Thyroid gland (tissue), 4 donors: ENCODE measurements at regions not wholly inside any gene's neighbourhood (a gene's known extent, or its start where the extent isn't known, plus 50 kb on each side); places are given as distances from the start of the nearest gene placed in this dataset.
"Not testable (repeated sequence)": the region's sequence is repeated elsewhere in the genome, so short reads cannot be mapped to it uniquely, and the experiment has no call there.

Experiments
- DNase-seq, 2 donors: peaks; one replicate each; pipeline ENCODE4 v3.0.0-alpha.2; 2019
- H3K27ac ChIP-seq, 3 donors: fragments of 200-600 bp; sonication (generic); 1 replicate in 2 of 3; 2 replicates in 1 of 3; pipeline ENCODE4 v1.5.1; 2016 to 2019; ENCODE audit warnings: mild to moderate bottlenecking in 1 of 3, moderate library complexity in 1 of 3
- H3K27me3 ChIP-seq: fragments of 200-600 bp; sonication (generic); one replicate; pipeline ENCODE4 v1.5.1; 2019
- H3K36me3 ChIP-seq, 2 donors: fragments of 200-600 bp; sonication (generic); one replicate each; pipeline ENCODE4 v1.5.1; 2016 to 2019
- H3K4me1 ChIP-seq, 2 donors: fragments of 200-600 bp; sonication (generic); one replicate each; pipeline ENCODE4 v1.5.1; 2017 to 2019
- H3K4me3 ChIP-seq, 3 donors: fragments of 200-600 bp; sonication (generic); replicated peaks in 1 of 3; 1 replicate in 2 of 3; 2 replicates in 1 of 3; pipeline ENCODE4 v1.5.1; 2016; ENCODE audit warnings: mild to moderate bottlenecking in 1 of 3
- H3K9me3 ChIP-seq: fragments of 200-600 bp; sonication (generic); one replicate; pipeline ENCODE4 v1.5.1; 2017
- CTCF ChIP-seq, 6 experiments: fragments of 200-600 bp in 3 of 6; fragments of 450-650 bp in 3 of 6; sonication (generic) in 3 of 6; IDR thresholded peaks; one replicate each; pipeline ENCODE4 v1.5.1; 2016 to 2019; ENCODE audit warnings: antibody characterized with exemption in 6 of 6, mild to moderate bottlenecking in 2 of 6, inconsistent platforms in 1 of 6, moderate library complexity in 1 of 6
- POLR2A ChIP-seq, 2 donors: fragments of 450-650 bp; IDR thresholded peaks; one replicate each; pipeline ENCODE4 v1.6.1; 2017; ENCODE audit warnings: antibody characterized with exemption in 2 of 2, mild to moderate bottlenecking in 2 of 2, moderate library complexity in 1 of 2
- WGBS, 2 donors: methylation state at CpG; one replicate each; pipeline ENCODE4 v1.1.5; 2017; 5-methylcytosine and 5-hydroxymethylcytosine counted together
- intact Hi-C: fragments of 100-400 bp; cut with DNase I; formaldehyde crosslinking; loops from one replicate; pipeline ENCODE4 v1.15.1; 2023

GRCh38 chr22:23458663-23459541 lies 121.2 kb downstream of the IGLL1 start:
- Histone ChIP-seq H3K4me3 (no peak overlapping the region), H3K9me3 (no peaks in the 10 kb centered on the region), H3K36me3 (no peaks in the 10 kb centered on the region), H3K27me3 (no peaks in the 10 kb centered on the region), H3K4me1 (peaks cover 0 to 13% of the 10 kb centered on the region in 2 donors), H3K27ac (no peak overlapping the region)
- TF ChIP-seq CTCF (IDR thresholded peaks at IDR 0.05) (no peak), POLR2A (IDR thresholded peaks at IDR 0.05) (no peak)
- peak; percentile 26 to 60 for DNase-seq
- WGBS, 2 donors = 91 to 93% methylated on average over 38 to 64 of the region's 64 CpGs
- intact Hi-C loops = no loop called here

DNA sequence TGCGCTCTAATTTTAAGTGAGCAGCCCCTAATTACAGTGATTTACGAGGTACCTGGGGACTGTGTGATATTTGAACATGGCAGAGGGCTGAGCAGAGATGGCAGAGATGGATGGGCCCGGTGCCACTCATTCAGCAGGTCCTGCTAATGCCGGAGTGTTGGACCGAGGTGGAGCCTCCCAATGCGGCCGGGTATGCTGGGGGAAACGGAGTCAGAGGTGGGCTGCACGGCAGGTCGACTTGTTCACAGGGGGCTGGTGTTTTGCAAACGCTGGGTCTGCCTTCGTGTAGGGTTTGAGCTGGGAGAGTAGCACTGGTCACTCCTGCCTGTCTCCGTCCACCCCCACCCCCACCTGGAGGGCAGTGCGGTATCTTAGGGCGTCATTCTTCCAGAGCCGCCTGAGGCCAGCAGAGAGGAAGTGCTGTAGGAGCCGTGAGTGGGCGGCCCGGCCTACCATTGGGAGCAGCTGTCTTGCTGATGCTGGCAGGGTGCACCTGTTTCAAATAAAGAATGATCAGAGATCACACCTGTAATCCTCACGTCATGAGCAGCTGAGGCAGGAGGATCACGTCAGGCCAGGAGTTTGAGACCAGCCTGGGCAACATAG lies 122.6 kb downstream of the IGLL1 start:
- 88 to 89% methylated on average over 12 to 20 of the region's 21 CpGs for WGBS, 2 donors
- DNase-seq = no peak
- H3K27ac ChIP-seq = no peak overlapping the region
- H3K36me3 ChIP-seq = no peaks in the 10 kb centered on the region
- H3K4me1 ChIP-seq = peaks cover 0 to 13% of the 10 kb centered on the region in 2 donors
- TF ChIP-seq CTCF (IDR thresholded peaks at IDR 0.05) (no peak), POLR2A (IDR thresholded peaks at IDR 0.05) (no peak)
- H3K27me3 ChIP-seq = no peaks in the 10 kb centered on the region
- no peaks in the 10 kb centered on the region for H3K9me3 ChIP-seq
- intact Hi-C loops = no loop called here
- no peak overlapping the region for H3K4me3 ChIP-seq

DNA sequence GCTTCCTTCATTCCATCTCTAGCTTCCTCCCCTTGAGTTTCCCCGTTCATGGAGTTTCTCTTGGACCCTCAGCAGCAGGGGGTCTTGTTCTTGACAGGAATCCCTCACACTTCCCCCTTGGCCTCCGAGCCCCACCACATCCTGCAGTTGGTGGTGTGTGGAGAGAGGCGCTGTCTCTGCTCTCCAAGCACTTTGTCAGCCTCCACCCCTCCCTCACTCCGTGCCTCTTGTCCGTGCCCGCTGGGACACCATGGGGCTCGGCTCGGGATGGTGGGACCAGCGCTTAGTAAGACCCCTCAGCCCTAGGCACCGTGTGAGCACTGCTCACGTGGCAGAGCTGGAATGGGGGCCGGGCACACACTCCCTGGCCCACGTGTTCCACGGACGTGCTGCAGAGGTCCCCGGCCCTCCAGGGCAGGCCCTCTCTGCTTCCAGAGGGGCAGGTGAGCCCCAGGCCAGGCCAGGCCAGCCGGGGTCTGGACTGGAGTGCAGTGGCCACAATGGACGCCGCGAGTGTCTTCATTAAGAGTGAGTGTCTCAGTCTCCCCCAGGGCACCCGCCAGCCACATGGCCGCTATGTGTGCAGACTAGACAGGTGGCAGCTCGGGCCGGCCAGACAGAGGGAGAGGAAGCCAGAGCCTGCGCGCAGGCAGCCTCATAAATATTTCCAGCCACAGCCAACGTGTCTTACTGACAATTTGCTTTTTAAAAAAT lies 123.3 kb downstream of the IGLL1 start:
- H3K27ac ChIP-seq, DNase-seq, H3K4me3 ChIP-seq, H3K27me3 ChIP-seq, H3K9me3 ChIP-seq, H3K36me3 ChIP-seq, intact Hi-C loops: not testable (repeated sequence)
- H3K4me1 ChIP-seq = peaks cover 0 to 13% of the 10 kb centered on the region in 2 donors
- WGBS, 2 donors = 62 to 85% methylated on average over 18 to 27 of the region's 27 CpGs

DNA sequence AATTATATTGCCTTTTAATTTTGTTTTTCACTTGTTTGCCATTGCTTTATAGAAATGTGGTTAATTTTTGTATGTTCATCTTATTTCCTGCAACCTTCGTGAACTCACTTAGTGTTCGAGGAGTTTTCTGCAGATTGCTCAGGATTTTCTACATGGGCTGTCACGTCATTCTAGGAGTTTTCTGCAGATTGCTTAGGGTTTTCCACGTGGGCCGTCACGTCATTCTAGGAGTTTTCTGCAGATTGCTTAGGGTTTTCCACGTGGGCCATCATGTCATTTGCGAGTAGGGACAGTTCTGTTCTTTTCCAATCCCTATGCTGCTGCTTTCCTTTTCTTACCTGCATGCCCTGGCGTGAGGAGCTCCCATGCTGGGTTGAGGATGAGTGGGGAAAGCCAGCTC lies 125.7 kb downstream of the IGLL1 start:
- H3K4me3 ChIP-seq, H3K36me3 ChIP-seq, H3K27me3 ChIP-seq, H3K9me3 ChIP-seq, H3K27ac ChIP-seq, intact Hi-C loops, DNase-seq: not testable (repeated sequence)
- WGBS, 2 donors = 80 to 85% methylated on average over 9 of the region's 9 CpGs
- peaks cover 0 to 13% of the 10 kb centered on the region in 2 donors for H3K4me1 ChIP-seq

DNA sequence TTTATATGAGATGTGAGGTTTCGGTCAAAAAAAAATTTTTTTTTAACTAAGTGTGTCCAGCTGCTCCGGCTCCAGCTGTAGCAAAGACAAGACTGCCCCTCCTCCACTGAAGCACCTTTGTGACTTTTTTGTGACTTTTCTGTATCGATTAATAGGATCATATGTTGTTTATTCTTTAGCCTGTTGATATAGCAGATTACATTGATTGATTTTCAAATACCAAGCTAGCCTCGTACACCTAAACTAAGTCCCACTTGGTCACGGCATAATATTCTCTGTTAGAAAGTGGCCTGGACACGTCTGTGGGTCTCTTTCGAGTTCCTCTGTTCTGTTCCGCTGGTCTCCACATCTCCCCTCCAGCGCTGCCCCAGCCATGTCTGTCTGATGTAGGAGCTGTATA lies 126.8 kb downstream of the IGLL1 start:
- Histone ChIP-seq H3K27ac (no peak overlapping the region), H3K4me1 (peaks cover 0 to 6% of the 10 kb centered on the region in 2 donors), H3K4me3 (no peak overlapping the region), H3K9me3 (no peaks in the 10 kb centered on the region), H3K27me3 (no peaks in the 10 kb centered on the region), H3K36me3 (no peaks in the 10 kb centered on the region)
- WGBS, 2 donors = 82 to 85% methylated on average over 9 of the region's 9 CpGs
- intact Hi-C loops = no loop called here
- TF ChIP-seq CTCF (IDR thresholded peaks at IDR 0.05) (no peak), POLR2A (IDR thresholded peaks at IDR 0.05) (no peak)
- DNase-seq = no peak
